HG03469 (cell line): ENCODE measurements at regions not wholly inside any gene's neighbourhood (a gene's known extent, or its start where the extent isn't known, plus 50 kb on each side); places are given as distances from the start of the nearest gene placed in this dataset.

Experiments used
- ATAC-seq: cut with Tn5 transposase; IDR thresholded peaks from one replicate; pipeline ENCODE4 v1.9.1; 2021; ENCODE audit warnings: mild to moderate bottlenecking, moderate library complexity, moderate number of reproducible peaks; ENCODE audit not compliant: unreplicated experiment

- ATAC-seq: no peak
Measured at GRCh38 chr14:101224356-101225156, 321.0 kb upstream of the RTL1 start.

GRCh38 chr14:101225157-101226152 is 321.9 kb upstream of the RTL1 start:
- ATAC-seq: no peak

GRCh38 chr14:101226265-101226602 is 322.7 kb upstream of the RTL1 start:
- no peak for ATAC-seq

GRCh38 chr14:101226603-101227425 is 323.3 kb upstream of the RTL1 start:
- ATAC-seq: no peak

GRCh38 chr14:101227611-101228594 is 324.4 kb upstream of the RTL1 start:
- no peak for ATAC-seq

- ATAC-seq: no peak
Measured at GRCh38 chr14:101228949-101229541, 325.5 kb upstream of the RTL1 start.

- no peak for ATAC-seq
Measured at GRCh38 chr14:101229666-101230065, 326.1 kb upstream of the RTL1 start.

GRCh38 chr14:101230161-101230850 is 326.8 kb upstream of the RTL1 start:
- no peak for ATAC-seq

- ATAC-seq: no peak
Measured at GRCh38 chr14:101230851-101231550, 327.5 kb upstream of the RTL1 start.

- no peak for ATAC-seq
Measured at GRCh38 chr14:101231828-101232227, 328.3 kb upstream of the RTL1 start.

GRCh38 chr14:101232340-101233020 is 328.8 kb upstream of the DIO3 start:
- ATAC-seq: no peak

GRCh38 chr14:101233021-101233366 is 328.3 kb upstream of the DIO3 start:
- ATAC-seq: no peak

- ATAC-seq: no peak
Measured at GRCh38 chr14:101233391-101233790, 327.9 kb upstream of the DIO3 start.

GRCh38 chr14:101233808-101234207 is 327.5 kb upstream of the DIO3 start:
- ATAC-seq: no peak

GRCh38 chr14:101234244-101234937 is 326.9 kb upstream of the DIO3 start:
- no peak for ATAC-seq

- ATAC-seq: no peak
Measured at GRCh38 chr14:101234999-101235334, 326.3 kb upstream of the DIO3 start.
